Small intestine (tissue), 7 donors: ENCODE measurements at regions not wholly inside any gene's neighbourhood (a gene's known extent, or its start where the extent isn't known, plus 50 kb on each side); places are given as distances from the start of the nearest gene placed in this dataset.

Source experiments
- DNase-seq, 2 donors: peaks; one replicate each; pipeline versions ENCODE4 v3.0.0 to v3.0.0-alpha.2; 2013
- FAIRE-seq: peaks from 2 replicates; lab custom pipeline; 2012; peaks lifted over from hg19 to GRCh38; lab: Jason Lieb, UNC
- H3K27ac ChIP-seq, 3 donors: one replicate each; pipeline ENCODE4 v1.5.1; 2013; ENCODE audit warnings: low read length in 2 of 3, mild to moderate bottlenecking in 2 of 3, control low read depth in 1 of 3, inconsistent platforms in 1 of 3, low read depth in 1 of 3, moderate library complexity in 1 of 3
- H3K27me3 ChIP-seq, 3 donors: one replicate each; pipeline ENCODE4 v1.6.1; 2013; ENCODE audit warnings: low read length in 3 of 3, inconsistent platforms in 1 of 3; ENCODE audit not compliant: control insufficient read depth in 3 of 3, insufficient read depth in 3 of 3
- H3K36me3 ChIP-seq, 3 donors: one replicate each; pipeline ENCODE4 v1.6.1; 2013; ENCODE audit warnings: low read length in 3 of 3, inconsistent platforms in 1 of 3, low read depth in 1 of 3, mild to moderate bottlenecking in 1 of 3, moderate library complexity in 1 of 3; ENCODE audit not compliant: control insufficient read depth in 3 of 3, insufficient read depth in 2 of 3
- H3K4me1 ChIP-seq, 3 donors: one replicate each; pipeline ENCODE4 v1.6.1; 2013; ENCODE audit warnings: low read length in 2 of 3, inconsistent platforms in 1 of 3, low read depth in 1 of 3, mild to moderate bottlenecking in 1 of 3, moderate library complexity in 1 of 3; ENCODE audit not compliant: control insufficient read depth in 3 of 3, insufficient read depth in 2 of 3
- H3K4me3 ChIP-seq, 3 donors: one replicate each; pipeline ENCODE4 v1.5.1; 2013; ENCODE audit warnings: low read length in 3 of 3, control low read depth in 1 of 3, inconsistent platforms in 1 of 3, low read depth in 1 of 3, mild to moderate bottlenecking in 1 of 3, moderate library complexity in 1 of 3
- H3K9me3 ChIP-seq, 2 donors: one replicate each; pipeline ENCODE4 v1.6.1; 2013; ENCODE audit warnings: low read depth in 1 of 2, low read length in 1 of 2; ENCODE audit not compliant: control insufficient read depth in 2 of 2, insufficient read depth in 1 of 2
- WGBS, 3 donors: extraction: QIAGEN DNeasy Blood & Tissue Kit; methylation state at CpG; one replicate each; pipeline ENCODE4 v1.1.7; 2013; 5-methylcytosine and 5-hydroxymethylcytosine counted together
- donor health status: healthy with polysubstance abuse.
- donor health status: control.
- donor health status: control.
- donor health status: Bipolar disorder and iron deficiency.
- donor health status: healthy.

- H3K4me3 ChIP-seq = no peak overlapping the region
- H3K27ac ChIP-seq = no peak overlapping the region
- no peaks in the 10 kb centered on the region for H3K4me1 ChIP-seq
- H3K9me3 ChIP-seq = no peaks in the 10 kb centered on the region
- no peaks in the 10 kb centered on the region for H3K27me3 ChIP-seq
- 77 to 83% (median 82%) methylated on average over 1 of the region's 1 CpG for WGBS, 3 donors
- no peak for DNase-seq
- H3K36me3 ChIP-seq = no peaks in the 10 kb centered on the region
- FAIRE-seq = no peak
These were observed 1134.6 kb downstream of the SI start for GRCh38 chr3:163943664-163944063.

GRCh38 chr3:163939926-163940325, 1138.4 kb downstream of the SI start:
- FAIRE-seq (no peak), DNase-seq (no peak)
- no peaks in the 10 kb centered on the region for H3K9me3 ChIP-seq
- H3K4me1 ChIP-seq = no peaks in the 10 kb centered on the region
- no peaks in the 10 kb centered on the region for H3K36me3 ChIP-seq
- H3K27me3 ChIP-seq = no peaks in the 10 kb centered on the region
- 37 to 64% (median 40%) methylated on average over 3 of the region's 3 CpGs for WGBS, 3 donors
- no peak overlapping the region for H3K4me3 ChIP-seq
- H3K27ac ChIP-seq = no peak overlapping the region

GRCh38 chr3:163936543-163936942, 1141.8 kb downstream of the SI start:
- Histone ChIP-seq H3K27ac (no peak overlapping the region), H3K36me3 (no peaks in the 10 kb centered on the region), H3K4me3 (no peak overlapping the region), H3K27me3 (no peaks in the 10 kb centered on the region), H3K4me1 (no peaks in the 10 kb centered on the region), H3K9me3 (no peaks in the 10 kb centered on the region)
- WGBS, 3 donors = 37 to 47% (median 39%) methylated on average over 1 of the region's 1 CpG
- FAIRE-seq (no peak), DNase-seq (no peak)

- H3K27ac ChIP-seq = no peak overlapping the region
- H3K4me3 ChIP-seq = no peak overlapping the region
- H3K27me3 ChIP-seq = no peaks in the 10 kb centered on the region
- H3K4me1 ChIP-seq = no peaks in the 10 kb centered on the region
- WGBS, 3 donors = 44 to 58% (median 49%) methylated on average over 3 of the region's 3 CpGs
- H3K36me3 ChIP-seq = no peaks in the 10 kb centered on the region
- FAIRE-seq (no peak), DNase-seq (no peak)
- H3K9me3 ChIP-seq = no peaks in the 10 kb centered on the region
These were observed 1142.9 kb downstream of the SI start for GRCh38 chr3:163935411-163935810.

DNA sequence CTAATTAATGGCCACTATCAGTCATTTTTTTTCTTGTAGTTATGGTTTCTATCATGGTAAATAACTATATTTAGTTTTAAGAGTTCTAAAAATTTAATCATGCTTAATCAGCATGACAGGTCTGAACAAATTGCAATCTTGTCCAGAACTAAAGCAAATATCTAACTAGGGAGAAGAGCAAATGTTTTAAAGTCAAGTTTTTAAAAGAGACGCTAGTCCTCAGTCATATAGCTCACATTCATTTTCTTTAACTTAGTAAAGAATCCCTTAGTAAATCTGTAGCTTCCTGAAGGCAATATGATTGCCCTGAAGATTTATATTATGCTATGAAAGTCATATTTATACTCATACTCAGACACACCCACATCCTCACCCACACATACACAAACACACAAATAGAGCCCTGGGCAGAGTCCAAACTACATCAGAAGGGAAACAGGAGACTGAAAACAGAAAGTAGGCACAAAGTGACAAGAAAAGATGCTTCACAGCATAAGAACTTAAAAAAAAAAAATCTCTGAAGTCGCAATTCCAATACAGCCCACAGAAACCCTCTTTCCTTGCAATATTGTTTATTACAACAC, 1149.1 kb downstream of the SI start:
- FAIRE-seq = no peak
- Histone ChIP-seq H3K27ac (no peak overlapping the region), H3K27me3 (no peaks in the 10 kb centered on the region), H3K4me1 (no peaks in the 10 kb centered on the region), H3K4me3 (no peak overlapping the region), H3K36me3 (no peaks in the 10 kb centered on the region), H3K9me3 (no peaks in the 10 kb centered on the region)
- WGBS, 3 donors = 48 to 56% (median 50%) methylated on average over 2 of the region's 2 CpGs
- DNase-seq = peak in 1 of 2 donors; percentile 52

DNA sequence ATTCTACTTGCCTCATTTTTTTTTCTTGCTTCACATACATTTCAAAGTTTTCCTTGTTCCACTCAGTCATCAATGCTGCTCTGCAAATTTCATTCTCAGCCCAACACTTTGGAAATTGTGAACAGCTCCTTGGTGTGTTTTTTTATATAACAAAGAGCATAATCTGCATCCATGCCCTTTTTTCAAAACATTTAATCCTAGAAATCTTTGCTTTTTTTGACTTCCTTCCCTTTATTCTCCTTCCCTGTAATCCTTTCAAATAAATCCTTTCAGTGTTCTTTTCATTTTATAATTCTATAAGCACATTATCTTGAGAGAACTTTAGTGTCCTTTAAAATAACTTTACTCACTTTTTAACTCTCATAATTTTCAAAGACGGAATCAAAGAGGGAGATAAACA, 1150.8 kb downstream of the SI start:
- 53 to 69% (median 65%) methylated on average over 1 of the region's 1 CpG for WGBS, 3 donors
- Histone ChIP-seq H3K27me3 (no peaks in the 10 kb centered on the region), H3K4me1 (no peaks in the 10 kb centered on the region), H3K27ac (no peak overlapping the region), H3K9me3 (no peaks in the 10 kb centered on the region), H3K36me3 (no peaks in the 10 kb centered on the region), H3K4me3 (no peak overlapping the region)
- DNase-seq (no peak), FAIRE-seq (no peak)

GRCh38 chr3:163924600-163924999, 1153.7 kb downstream of the SI start:
- no peaks in the 10 kb centered on the region for H3K27me3 ChIP-seq
- no peaks in the 10 kb centered on the region for H3K36me3 ChIP-seq
- H3K4me1 ChIP-seq = no peaks in the 10 kb centered on the region
- DNase-seq (peak in 1 of 2 donors; percentile 1), FAIRE-seq (no peak)
- H3K4me3 ChIP-seq = no peak overlapping the region
- WGBS, 3 donors = 29 to 52% (median 38%) methylated on average over 6 of the region's 6 CpGs
- H3K27ac ChIP-seq = no peak overlapping the region
- H3K9me3 ChIP-seq = no peaks in the 10 kb centered on the region

GRCh38 chr3:163919154-163919553, 1159.1 kb downstream of the SI start:
- Histone ChIP-seq H3K27ac (no peak overlapping the region), H3K4me3 (no peak overlapping the region), H3K36me3 (no peaks in the 10 kb centered on the region), H3K4me1 (no peaks in the 10 kb centered on the region), H3K27me3 (no peaks in the 10 kb centered on the region), H3K9me3 (no peaks in the 10 kb centered on the region)
- 81 to 90% (median 85%) methylated on average over 1 of the region's 1 CpG for WGBS, 3 donors
- no peak for DNase-seq
- no peak for FAIRE-seq
